Prostate gland (tissue), 2 donors: ENCODE measurements at regions not wholly inside any gene's neighbourhood (a gene's known extent, or its start where the extent isn't known, plus 50 kb on each side); places are given as distances from the start of the nearest gene placed in this dataset.

ENCODE experiments used
- DNase-seq: peaks from one replicate; pipeline ENCODE4 v3.0.0-alpha.2; 2019; ENCODE audit warnings: low spot score
- H3K27ac ChIP-seq, 2 donors: fragments of 200-600 bp; sonication (generic); 2 replicates each; pipeline ENCODE4 v1.5.1; 2017 to 2019
- H3K27me3 ChIP-seq: fragments of 200-600 bp; sonication (generic); replicated peaks from 2 replicates; pipeline ENCODE4 v1.5.1; 2019; ENCODE audit not compliant: insufficient read depth
- H3K36me3 ChIP-seq, 2 donors: fragments of 200-600 bp; sonication (generic); 1 replicate in 1 of 2; 2 replicates in 1 of 2; pipeline versions ENCODE4 v1.5.1 to v1.8.1; 2017 to 2019
- H3K4me1 ChIP-seq: fragments of 200-600 bp; sonication (generic); replicated peaks from 2 replicates; pipeline ENCODE4 v1.5.1; 2019
- H3K4me3 ChIP-seq, 2 donors: fragments of 200-600 bp; sonication (generic); 2 replicates each; pipeline ENCODE4 v1.5.1; 2017 to 2019
- H3K9me3 ChIP-seq: fragments of 200-600 bp; sonication (generic); 2 replicates; pipeline ENCODE4 v1.5.1; 2017
- CTCF ChIP-seq, 4 experiments: fragments of 200-600 bp in 2 of 4; fragments of 450-650 bp in 2 of 4; sonication (generic) in 2 of 4; IDR thresholded peaks; 1 replicate in 3 of 4; 2 replicates in 1 of 4; pipeline ENCODE4 v1.5.1; 2016 to 2019; ENCODE audit warnings: antibody characterized with exemption in 4 of 4, mild to moderate bottlenecking in 2 of 4, moderate library complexity in 2 of 4
- POLR2A ChIP-seq: fragments of 450-650 bp; IDR thresholded peaks from one replicate; pipeline ENCODE4 v1.6.1; 2016; ENCODE audit warnings: antibody characterized with exemption, mild to moderate bottlenecking
- POLR2AphosphoS5 ChIP-seq: sonication (generic); formaldehyde crosslinking; IDR thresholded peaks from one replicate; pipeline ENCODE4 v1.6.1; 2017; ENCODE audit warnings: antibody characterized with exemption
- WGBS: methylation state at CpG from one replicate; pipeline ENCODE4 v1.1.5; 2018; 5-methylcytosine and 5-hydroxymethylcytosine counted together
- intact Hi-C: fragments of 100-400 bp; cut with DNase I; formaldehyde crosslinking; loops from one replicate; pipeline ENCODE4 v1.14.2; 2022

GRCh38 chr1:73783352-73783751 is 414.6 kb downstream of the LRRIQ3 start:
- H3K4me3 ChIP-seq = no peak overlapping the region
- H3K27me3 ChIP-seq = no peaks in the 10 kb centered on the region
- TF ChIP-seq CTCF (IDR thresholded peaks at IDR 0.05) = no peak
- no peak for TF ChIP-seq POLR2A
- TF ChIP-seq POLR2AphosphoS5 = no peak
- no peaks in the 10 kb centered on the region for H3K9me3 ChIP-seq
- intact Hi-C loops = no loop called here
- no peaks in the 10 kb centered on the region for H3K4me1 ChIP-seq
- WGBS = 67% methylated on average over 6 of the region's 6 CpGs
- no peaks in the 10 kb centered on the region for H3K36me3 ChIP-seq
- DNase-seq = no peak
- H3K27ac ChIP-seq = no peak overlapping the region

- no peaks in the 10 kb centered on the region for H3K27me3 ChIP-seq
- TF ChIP-seq POLR2A = no peak
- no peak for TF ChIP-seq POLR2AphosphoS5
- no peak for TF ChIP-seq CTCF (IDR thresholded peaks at IDR 0.05)
- DNase-seq = no peak
- H3K36me3 ChIP-seq = no peaks in the 10 kb centered on the region
- no peaks in the 10 kb centered on the region for H3K9me3 ChIP-seq
- no peak overlapping the region for H3K27ac ChIP-seq
- 69% methylated on average over 2 of the region's 2 CpGs for WGBS
- H3K4me1 ChIP-seq = no peaks in the 10 kb centered on the region
- H3K4me3 ChIP-seq = no peak overlapping the region
- intact Hi-C loops = no loop called here
Observed at GRCh38 chr1:73782901-73783300, 415.1 kb downstream of the LRRIQ3 start.

- Histone ChIP-seq H3K4me1 (no peaks in the 10 kb centered on the region), H3K27me3 (no peaks in the 10 kb centered on the region), H3K27ac (no peak overlapping the region), H3K9me3 (no peaks in the 10 kb centered on the region), H3K4me3 (no peak overlapping the region), H3K36me3 (no peaks in the 10 kb centered on the region)
- no peak for DNase-seq
- intact Hi-C loops = no loop called here
- 88% methylated on average over 2 of the region's 2 CpGs for WGBS
- TF ChIP-seq POLR2A = no peak
- TF ChIP-seq POLR2AphosphoS5 = no peak
- TF ChIP-seq CTCF (IDR thresholded peaks at IDR 0.05) = no peak
Observed at GRCh38 chr1:73781251-73781650, 416.7 kb downstream of the LRRIQ3 start.

GRCh38 chr1:73778471-73778870 is 419.5 kb downstream of the LRRIQ3 start:
- Histone ChIP-seq H3K4me1 (no peaks in the 10 kb centered on the region), H3K27ac (no peak overlapping the region), H3K36me3 (no peaks in the 10 kb centered on the region), H3K9me3 (no peaks in the 10 kb centered on the region), H3K27me3 (no peaks in the 10 kb centered on the region), H3K4me3 (no peak overlapping the region)
- intact Hi-C loops = no loop called here
- DNase-seq = no peak
- TF ChIP-seq POLR2AphosphoS5 = no peak
- TF ChIP-seq POLR2A = no peak
- 84% methylated on average over 3 of the region's 3 CpGs for WGBS

- Histone ChIP-seq H3K27me3 (no peaks in the 10 kb centered on the region), H3K9me3 (no peaks in the 10 kb centered on the region), H3K4me3 (no peak overlapping the region), H3K27ac (no peak overlapping the region), H3K36me3 (no peaks in the 10 kb centered on the region), H3K4me1 (no peaks in the 10 kb centered on the region)
- DNase-seq = no peak
- TF ChIP-seq POLR2AphosphoS5 (no peak), CTCF (IDR thresholded peaks at IDR 0.05) (no peak), POLR2A (no peak)
- intact Hi-C loops = no loop called here
Observed at GRCh38 chr1:73775896-73776295, 422.1 kb downstream of the LRRIQ3 start.
